Stimulated activated CD4-positive, alpha-beta T cell treated with anti-CD3 and anti-CD28 coated beads, Interleukin-2, amount 100 ng/mL, for 24 hours (primary cell): ENCODE measurements at regions not wholly inside any gene's neighbourhood (a gene's known extent, or its start where the extent isn't known, plus 50 kb on each side); places are given as distances from the start of the nearest gene placed in this dataset.

Experiments used
- DNase-seq, 2 donors: peaks; one replicate each; pipeline ENCODE4 v3.0.0-alpha.2; 2020

DNA sequence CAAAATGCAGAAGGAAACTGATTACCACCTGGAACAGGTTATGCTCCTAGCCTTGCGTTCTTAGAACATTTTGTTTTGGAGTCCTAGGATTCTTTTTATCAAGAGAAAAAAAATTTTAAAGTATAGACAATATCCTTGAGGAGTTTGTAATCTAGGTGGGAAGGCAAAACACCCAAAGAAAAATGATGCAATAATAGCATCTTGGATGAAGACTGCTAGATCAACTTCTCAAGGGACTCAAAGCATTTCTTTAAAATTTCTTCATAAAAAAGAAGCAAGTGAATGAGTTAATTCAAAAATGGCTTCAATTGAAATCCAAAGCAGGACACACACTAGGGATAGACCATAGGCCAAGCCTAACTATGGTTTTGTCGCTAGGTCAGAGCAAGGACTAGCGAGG is 515.8 kb upstream of the ZFHX3 start:
- DNase-seq: no peak

DNA sequence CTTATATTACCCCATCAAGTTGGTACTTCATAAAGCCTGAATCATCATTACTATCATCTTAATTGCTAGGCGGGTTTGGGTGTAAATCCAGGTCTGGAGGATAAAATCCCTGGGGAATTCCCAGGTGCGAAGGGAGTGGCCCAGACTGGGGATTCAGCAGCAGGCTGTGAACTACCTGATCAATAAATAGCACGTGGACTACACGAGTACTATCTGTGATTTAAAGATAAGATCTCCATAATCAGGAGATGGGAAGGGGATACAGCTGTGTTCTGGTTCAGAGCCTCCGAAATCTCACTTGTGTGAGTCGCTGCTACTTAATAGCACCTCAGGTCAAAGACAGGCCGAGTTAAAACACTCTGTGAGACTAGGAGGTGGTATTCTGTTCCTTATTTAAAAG is 512.6 kb upstream of the ZFHX3 start:
- no peak for DNase-seq

DNA sequence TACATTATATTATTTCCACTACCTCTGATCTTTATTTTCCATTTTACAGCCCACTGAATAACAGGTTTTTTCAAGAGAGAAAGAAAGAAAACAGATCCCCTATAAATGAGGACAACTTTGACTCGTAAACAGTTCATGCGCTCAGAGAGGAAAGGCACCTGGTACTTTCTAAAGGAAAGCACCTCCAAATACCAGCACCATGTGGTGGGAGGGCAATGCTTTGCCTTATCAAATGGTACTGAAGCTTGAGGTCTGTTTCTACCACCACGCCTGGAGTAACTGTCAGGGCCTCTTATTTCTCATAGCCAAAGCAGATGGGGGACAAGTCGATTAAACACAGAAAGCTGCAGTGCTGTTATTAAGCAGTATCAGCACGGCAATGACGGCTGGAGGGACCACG is 510.3 kb upstream of the ZFHX3 start:
- no peak for DNase-seq

DNA sequence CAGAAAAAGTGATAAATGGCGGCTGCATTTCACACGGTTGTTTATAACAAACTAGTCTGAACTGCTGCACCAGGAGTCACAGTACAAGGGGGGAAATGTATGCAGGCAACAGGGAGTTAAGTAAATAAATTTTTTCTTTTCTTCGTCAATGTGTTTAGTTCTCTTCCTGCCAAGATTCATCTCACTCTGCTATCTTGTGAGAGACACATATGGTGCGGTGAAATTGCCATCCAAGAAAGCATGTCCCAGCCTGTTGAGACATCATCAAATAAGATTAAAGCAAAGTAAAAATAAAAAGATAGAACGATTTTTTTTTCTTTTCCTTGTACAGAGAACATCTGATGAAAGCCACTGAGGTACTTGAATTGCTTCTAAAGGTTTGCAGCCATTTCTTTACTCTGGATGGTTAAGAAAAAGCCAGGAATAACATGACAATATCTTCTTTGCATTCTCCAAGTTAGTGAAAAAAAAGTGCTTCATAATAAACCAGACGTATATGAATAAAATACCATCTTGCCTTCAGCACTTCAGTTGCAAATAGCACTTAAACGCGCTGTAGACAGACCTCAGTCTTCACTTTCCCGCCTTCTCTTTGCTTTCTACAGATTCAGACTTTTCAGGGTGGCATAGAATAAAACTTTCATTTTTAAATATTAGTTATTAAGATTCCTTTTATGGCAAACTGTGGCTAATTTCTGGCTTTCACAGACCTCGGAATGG is 506.2 kb upstream of the ZFHX3 start:
- DNase-seq: no peak

DNA sequence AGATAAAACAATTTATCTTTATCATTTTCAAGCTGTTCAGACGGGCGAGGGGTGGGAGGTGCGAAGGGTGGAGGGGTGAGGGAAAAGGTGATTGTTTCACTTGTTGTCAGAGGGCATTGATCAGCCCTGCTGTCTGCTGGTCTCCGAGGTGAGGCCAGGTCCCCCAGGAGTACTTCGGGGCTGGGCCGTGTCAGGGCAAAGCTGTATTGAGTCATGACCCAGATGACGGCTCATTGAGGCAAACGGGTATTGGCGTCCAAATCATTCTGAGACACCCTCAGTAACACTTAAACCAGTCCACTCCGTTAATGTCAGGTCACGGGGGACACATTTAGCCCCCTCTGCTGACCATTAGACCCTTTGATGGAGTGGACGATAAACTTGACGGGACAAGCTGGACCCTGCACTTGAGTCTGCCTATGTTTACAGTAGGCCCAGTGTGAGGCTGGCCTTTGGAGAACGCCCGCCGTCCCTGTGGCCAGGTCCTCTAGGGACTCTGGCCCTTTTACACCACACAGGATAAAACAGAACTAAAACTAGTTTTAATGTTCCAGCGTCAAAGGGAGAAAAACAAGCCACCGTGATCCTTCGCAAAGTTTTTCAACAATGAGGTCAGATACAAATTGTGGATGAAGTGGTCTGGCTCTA is 502.2 kb upstream of the ZFHX3 start:
- no peak for DNase-seq

DNA sequence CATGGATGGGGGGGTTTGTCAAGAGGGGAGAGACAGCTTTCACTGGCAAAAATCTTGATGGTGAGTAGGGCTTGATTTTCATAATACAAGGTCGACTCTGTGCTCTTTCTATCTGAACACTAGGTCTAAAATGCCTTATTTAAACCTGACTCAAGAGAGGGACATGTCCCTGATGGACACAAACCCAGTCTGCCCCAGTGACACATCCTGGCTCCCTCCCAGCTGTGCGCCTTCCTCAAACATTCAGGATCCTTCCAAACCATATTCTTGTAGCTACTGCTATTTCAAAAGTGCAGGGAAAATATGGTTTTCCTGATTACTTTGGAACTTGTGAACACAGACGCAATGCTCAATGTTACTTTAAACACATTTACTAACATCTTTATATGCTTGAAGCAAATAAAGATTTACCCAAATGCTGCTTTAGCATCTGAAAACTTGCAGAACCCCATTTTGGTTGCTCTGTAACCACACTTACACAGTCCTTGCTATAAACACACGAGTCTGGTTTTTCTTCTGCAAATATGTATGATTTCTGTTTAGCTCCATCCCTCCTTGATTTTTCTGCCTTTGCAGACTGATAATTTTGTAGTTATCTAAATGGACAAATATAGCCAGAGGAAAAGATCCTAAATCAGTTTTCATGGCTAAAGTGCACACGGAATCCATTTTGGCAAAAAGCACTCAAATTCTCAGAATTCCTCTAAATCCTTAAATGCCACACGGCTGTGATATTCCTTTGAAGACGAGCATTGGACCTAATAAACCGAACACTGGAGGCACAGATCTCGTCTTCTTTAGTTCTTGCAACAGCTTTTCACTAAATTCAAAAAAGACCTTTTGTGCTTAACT is 499.9 kb upstream of the ZFHX3 start:
- DNase-seq: no peak

DNA sequence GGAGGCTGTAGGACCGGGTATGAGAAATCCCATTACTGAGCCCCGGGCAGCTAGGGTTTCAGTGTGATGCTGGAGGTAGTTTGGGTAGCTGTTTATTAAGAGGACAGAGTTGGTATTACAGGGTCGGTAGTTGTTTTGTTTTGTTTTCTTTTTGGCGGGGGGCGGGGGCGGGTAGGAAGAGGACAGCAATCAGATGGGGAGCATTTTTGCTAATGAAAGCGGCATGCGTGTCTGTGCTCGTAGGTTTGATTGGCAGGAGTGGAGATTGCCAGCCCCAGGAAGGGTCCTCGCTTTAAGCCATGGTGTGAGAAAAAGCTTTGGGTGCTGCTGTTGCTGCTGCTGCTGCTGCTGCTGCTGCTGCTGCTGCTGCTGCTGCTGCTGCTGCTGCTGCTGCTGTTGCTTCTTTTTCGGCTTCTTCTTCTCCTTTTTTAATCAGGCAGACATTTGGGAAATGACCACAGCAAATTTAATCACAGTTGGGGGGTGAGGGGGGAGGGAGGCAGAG is 498.5 kb upstream of the ZFHX3 start:
- DNase-seq: no peak

DNA sequence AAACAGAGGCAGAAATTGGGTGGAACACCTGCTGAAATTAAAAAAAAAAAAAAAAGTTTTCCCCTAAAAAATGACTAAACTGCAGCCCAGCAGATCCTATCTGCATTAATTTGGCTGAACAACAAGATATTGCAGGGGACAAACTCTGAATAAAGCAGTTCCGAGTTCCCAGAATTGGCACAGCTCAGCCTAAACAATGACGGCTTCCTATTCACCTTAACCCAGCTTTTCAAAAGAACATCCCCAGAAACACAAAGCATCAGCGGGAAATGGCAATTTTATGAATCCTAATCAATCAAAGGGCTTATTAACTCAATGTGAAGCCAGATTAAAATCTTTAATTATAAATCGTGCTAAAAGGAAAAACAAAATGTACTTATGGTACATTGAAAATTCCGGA is 497.8 kb upstream of the ZFHX3 start:
- DNase-seq: no peak

DNA sequence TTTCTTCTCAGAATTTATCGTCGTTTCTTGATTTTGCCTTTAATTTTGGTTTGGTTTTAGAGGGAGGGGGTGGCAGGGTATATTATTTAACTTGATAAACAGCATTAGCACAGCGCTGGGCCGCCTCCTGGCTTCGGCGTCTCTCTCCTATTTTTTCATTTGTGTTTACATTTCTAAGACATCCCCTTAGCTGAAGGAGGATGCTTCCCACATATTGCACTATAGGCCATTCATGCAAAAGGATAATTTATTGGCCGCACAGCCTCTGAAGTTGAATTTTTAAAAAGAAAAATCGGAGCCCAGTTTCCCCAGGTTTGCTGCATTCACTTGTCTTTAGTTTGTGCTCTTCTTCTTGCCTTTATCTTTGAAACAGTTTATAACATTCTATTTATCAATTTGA is 497.4 kb upstream of the ZFHX3 start:
- no peak for DNase-seq

DNA sequence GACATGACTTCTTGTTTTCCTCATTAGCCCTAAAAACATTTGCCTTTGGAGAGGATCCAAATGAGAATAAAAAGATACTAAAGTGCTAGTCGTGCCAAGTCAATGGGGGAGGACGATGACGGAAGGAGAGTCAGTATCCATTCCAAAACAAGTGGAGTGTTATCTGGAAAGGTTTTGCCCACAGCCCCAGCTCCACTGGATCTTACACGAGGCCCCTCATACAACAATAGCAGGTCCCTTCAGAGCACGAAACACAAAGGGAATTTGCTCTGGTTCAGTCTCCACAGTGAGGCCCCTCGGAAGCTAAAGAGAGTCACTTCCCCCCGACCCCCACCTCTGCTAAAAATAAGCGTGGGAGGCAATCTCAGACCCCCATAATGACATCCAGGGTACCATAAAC is 496.9 kb upstream of the ZFHX3 start:
- no peak for DNase-seq

DNA sequence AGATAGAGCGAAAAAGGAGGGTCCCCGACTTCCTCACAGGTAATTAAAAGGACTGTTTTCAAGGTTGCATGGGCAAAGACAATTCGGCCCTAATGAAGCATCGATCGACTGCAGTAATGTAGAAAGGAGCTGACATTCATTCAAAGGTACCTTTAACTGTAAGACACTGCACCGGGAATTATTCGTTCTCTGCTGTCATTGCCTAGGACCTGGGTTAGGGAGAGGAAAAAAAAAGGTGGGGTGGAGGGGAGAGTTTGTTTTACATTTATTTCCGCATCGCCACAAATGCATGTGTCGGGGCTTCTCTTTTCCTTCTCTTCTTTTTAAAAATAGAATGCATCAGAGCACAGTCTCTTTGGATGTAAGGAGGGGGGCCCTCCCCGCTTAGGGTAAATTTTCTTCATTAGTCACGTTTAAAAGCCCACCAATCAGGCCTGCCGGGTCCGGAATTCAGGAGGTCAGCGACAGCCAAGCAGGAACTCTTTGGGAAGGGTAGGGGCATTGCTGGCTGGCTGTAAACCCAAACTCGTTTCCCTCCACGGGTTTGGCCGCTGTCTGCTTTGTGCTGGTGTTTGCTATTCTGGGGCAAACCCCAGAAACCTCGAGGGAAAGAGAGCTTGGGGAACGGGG is 496.2 kb upstream of the ZFHX3 start:
- DNase-seq: no peak

DNA sequence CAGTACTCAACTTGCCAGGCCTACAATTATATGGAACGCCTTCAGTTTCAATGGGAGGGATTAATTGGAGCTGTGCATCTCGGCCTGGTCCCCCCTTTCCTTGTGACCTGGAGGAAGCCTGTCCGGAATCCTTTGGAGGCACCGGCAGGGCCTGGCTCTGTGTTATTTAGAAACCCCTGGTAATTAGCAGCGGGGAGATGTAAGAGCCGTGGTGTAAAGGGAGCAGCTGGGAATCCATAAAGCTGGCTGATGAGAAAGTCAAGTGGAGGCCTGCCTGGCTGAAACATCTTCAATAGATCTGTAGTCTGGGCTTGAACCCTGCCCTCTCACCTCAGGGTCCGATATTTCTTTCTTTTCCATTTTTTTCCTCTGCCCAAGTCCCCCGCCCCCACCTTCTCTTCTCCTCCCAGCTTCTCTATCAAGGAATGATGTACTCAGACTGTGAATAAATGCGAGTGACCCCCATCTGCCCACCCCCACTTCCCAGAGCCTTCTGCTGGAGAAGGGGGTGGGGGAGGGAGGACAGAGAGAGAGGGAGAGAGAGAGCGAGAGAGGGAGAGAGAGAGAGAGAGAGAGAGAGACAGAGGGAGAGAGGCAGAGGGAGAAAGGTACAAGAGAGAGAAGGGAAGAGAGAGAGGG is 495.5 kb upstream of the ZFHX3 start:
- DNase-seq: no peak

DNA sequence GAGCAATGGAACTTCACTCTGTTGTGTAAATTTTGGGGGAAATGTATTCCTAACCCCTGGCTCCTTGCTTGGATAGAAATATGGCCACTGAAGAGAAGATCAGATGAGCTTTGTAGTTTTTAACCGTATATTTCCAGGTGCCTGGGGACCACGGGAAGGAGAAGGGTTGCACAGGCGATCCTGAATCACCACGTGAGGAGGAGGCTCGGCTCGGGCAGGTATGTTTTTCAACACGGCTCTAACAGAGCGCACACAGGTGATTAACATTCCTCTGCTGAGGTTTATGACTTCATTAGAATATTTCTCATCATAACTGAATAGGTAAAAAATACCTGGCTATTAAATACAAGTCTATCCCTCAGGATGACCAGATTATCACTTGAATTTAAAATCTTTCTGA is 495.0 kb upstream of the ZFHX3 start:
- no peak for DNase-seq

DNA sequence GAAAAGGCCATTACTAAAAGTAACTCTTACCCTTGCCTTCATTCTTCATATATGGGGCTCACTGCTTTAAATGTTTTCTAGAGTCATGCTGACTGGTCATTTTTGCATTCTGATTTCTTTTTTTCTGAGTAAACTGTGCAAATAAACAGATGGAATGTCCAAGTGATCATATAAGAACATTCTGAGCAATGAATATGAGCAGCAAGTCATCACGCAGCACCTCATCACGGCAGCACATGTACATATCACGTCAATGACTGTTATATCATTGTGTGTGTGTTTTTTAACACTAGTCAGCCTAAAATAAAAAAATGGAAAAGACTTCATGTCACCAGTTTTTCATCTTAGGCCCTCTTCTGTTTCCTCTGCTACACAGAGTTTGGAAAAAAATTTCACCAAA is 490.0 kb upstream of the ZFHX3 start:
- DNase-seq: no peak

DNA sequence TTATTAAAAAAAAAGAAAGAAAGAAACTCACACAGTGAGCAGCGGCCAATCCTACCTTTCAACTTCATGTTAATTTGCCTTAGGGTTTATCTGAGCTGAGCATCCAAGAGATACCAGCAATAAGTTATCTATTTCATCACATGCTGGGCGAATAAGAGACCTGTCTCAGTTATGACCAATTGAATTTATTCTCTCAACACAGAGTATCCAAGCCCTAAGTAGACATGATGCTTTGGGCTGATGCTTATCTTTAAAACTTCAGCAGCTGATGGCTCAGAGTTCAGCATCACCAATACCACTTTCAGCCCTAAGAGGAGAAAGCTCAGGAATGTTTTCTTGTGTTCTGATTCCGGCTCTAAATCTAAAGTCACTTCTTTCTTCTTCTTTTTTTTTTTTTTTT is 489.0 kb upstream of the ZFHX3 start:
- DNase-seq: no peak

DNA sequence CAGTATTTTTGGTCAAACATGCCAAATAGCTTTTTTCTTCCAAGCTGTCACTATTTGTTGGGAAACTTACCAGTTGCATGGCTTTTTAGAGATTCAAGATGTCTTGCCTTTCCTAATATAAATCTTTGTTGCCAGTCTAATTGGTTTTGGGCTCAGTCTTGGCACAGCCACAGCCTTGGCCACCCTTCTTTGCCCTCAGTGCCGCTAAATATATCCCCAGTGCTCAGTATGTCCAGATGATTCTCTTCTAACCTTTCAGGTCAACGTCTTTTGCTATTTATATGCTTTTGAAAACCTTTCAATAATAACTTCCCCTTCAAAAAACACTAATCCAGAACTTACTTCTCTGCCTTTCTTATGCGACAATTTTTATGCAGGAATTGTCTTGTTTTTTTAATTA is 483.1 kb upstream of the ZFHX3 start:
- no peak for DNase-seq

DNA sequence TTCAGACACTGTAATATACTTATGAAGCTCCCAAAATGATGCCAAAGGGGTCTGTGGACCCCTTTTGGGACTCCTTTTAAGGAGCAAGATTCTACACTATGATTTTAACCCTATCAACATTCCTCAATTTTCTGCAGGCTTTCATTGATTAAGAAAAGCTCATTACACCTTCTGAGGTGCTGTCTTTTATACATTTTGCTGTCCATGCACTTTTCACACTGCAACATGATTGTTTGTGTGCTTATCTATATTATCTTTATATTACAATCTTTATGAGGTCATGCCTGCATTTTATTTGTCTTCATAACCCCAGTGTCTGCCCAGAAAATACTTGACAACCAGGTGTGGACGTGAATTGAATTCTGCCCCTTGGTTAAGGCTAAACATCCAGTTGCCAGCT is 482.6 kb upstream of the ZFHX3 start:
- DNase-seq: no peak

DNA sequence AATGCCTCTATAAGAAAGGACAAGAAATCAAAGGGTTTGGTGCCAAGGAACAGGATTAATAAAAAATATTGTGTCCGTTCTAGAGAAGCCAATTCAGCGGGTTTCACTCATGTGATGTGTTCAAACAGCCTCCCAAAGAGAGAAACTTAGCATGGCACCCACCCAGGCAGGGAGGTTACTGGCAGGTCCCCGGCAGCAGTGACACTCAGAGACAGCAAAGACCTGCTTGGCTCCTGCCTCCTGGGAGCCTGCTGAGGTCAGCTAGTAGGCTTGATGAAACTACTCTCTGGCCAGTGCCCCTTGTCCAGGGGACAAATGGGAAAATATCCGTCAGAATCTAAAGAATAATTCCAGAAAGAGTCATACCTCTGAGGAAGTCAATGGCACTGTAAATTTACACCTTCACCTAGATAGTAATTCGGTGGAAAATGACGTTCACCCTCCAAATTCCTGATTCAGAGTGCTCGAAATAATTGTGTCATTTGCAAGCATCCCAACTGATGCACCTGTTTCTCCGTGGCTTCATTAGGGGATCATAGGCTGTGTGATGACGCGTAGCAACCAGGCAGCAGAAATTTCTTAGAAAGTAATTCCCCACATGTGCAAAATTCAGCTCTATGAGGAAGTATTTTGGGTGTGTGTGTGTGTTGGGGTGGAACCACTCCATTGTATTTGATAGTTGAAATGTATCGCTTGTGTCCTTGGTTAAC is 481.5 kb upstream of the ZFHX3 start:
- DNase-seq: no peak

DNA sequence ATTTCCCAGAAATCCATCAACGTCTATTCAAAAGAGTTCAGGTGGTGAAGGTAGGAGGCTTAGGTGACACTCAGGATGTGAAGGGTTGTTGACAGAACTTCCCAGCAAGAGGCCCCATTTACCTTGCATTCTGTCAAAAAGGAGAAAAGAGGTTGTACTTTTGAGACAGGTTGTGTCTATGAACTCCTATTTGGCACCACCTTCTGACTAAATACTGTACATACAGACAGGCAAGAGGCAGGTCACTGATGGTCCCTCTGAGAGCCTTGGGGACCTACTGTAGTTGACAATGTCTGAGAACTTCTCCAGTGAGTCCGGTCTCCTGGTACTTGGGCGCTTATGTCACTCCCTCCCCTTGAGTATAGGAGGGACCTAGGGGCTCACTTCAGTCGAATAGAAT is 479.3 kb upstream of the ZFHX3 start:
- no peak for DNase-seq

DNA sequence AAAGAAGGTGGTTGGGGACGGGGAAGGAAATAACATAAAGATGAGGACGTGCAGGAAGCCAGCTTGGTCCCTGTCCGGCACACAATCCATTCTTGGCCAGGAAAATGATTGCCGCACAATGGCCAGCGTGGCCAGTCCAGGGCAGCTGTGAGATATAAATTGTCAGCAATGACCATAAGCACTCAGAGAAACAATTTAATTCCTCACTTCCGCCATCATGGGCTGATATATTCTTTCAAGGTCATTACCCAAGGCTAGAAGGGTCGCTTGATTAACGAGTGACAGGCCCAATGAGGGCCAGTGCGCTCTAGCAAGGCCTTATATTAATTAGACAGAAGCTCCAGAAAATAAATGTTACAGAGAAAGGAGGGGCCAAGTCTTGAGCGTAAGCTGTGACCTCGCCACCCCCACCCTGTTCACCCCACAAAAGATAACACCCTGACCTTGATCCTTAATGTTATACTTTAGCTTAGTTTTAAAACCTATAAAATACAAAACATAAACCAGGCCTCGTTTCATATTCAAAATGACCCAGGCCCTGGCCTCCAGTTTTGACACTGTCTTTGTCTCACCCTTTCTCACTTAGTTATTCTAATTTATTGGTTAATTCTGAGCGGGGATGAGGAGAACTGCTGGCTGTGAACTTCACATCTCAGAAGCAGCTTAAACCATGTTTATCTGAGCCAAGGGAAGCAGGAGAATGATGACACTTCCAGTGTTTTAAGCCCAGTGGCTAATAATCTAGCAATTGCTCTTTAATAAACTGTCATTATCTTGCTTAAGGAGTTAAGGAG is 478.3 kb upstream of the ZFHX3 start:
- DNase-seq: no peak

DNA sequence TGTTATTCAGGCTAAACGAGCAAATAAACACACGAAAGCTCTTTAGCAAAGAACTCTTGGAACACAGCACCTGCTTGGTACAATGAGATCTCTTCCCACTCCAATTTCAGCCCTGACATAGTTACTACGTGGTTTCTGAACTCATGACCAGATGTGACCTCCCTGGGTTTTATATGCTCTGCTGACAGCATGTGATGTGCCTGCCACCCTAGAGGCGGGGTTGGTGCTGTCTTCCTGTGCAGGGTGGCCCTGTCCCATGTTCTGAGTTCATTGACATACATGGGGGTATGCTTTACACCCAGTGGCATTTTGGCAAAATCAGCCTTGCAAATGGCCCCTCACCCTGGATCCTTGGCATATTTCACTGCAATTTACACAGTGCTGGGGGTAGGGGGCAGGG is 475.3 kb upstream of the ZFHX3 start:
- no peak for DNase-seq
